BLaER1 treated with 17β-estradiol and CSF1 and Interleukin-3, amounts not matched to agents 10 nM and 100 nM (cell line): ENCODE measurements at regions not wholly inside any gene's neighbourhood (a gene's known extent, or its start where the extent isn't known, plus 50 kb on each side); places are given as distances from the start of the nearest gene placed in this dataset.
A peak's percentile ranks its signal among the peaks of the same experiment; 100 is the strongest.

Experiments
- H3K27ac ChIP-seq, 11 experiments: shearing (Covaris generic); formaldehyde crosslinking; 2 replicates each; pipeline ENCODE4 v1.8.1; 2022
- H3K27me3 ChIP-seq, 11 experiments: shearing (Covaris generic); formaldehyde crosslinking; 2 replicates each; pipeline ENCODE4 v1.8.1; 2022
- H3K36me3 ChIP-seq, 11 experiments: shearing (Covaris generic); formaldehyde crosslinking; 2 replicates each; pipeline ENCODE4 v1.8.1; 2022
- H3K4me1 ChIP-seq, 10 experiments: shearing (Covaris generic); formaldehyde crosslinking; 2 replicates each; pipeline ENCODE4 v1.8.1; 2022
- H3K4me2 ChIP-seq, 11 experiments: shearing (Covaris generic); formaldehyde crosslinking; 2 replicates each; pipeline ENCODE4 v1.8.1; 2022
- H3K4me3 ChIP-seq, 10 experiments: shearing (Covaris generic); formaldehyde crosslinking; 2 replicates each; pipeline ENCODE4 v1.8.1; 2022
- H3K9ac ChIP-seq, 11 experiments: shearing (Covaris generic); formaldehyde crosslinking; 2 replicates each; pipeline ENCODE4 v1.8.1; 2022
- H3K9me3 ChIP-seq, 11 experiments: shearing (Covaris generic); formaldehyde crosslinking; replicated peaks in 1 of 11; 2 replicates each; pipeline ENCODE4 v1.8.1; 2022
- H4K20me1 ChIP-seq, 11 experiments: shearing (Covaris generic); formaldehyde crosslinking; 2 replicates each; pipeline ENCODE4 v1.8.1; 2022
- Cebpa-rat ChIP-seq, 11 experiments: shearing (Covaris generic); IDR thresholded peaks; 2 replicates each; pipeline ENCODE4 v1.8.1; 2022

DNA sequence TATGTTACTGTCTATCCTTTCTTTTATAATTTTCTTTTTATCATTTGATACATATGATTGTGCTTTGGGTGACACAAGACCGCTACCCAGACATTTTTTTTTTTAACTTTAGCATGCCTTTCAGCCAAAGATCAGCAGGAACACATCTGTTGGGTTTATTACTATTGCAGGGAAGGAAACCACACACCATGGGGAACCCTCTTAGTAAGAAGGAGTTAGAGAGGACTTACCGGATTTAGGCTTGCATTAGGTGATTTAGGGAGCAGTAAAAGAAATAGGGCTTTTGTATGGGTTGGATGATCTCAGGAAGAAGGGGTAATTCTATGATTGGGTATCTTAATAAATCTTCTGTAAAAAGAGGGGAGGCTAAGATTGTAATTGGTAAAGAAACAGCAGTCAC is 138.2 kb downstream of the SNX18 start:
- no peak overlapping the region for H3K4me3 ChIP-seq
- TF ChIP-seq Cebpa-rat (IDR thresholded peaks at IDR 0.05), result no peak
- H3K9ac ChIP-seq, result no peak overlapping the region
- H3K27ac ChIP-seq, result peak overlapping the region in 2 of 11 experiments; percentile 12 to 15; a peak in 3 of 22 replicates
- no peaks in the 10 kb centered on the region for H3K27me3 ChIP-seq
- peak overlapping the region in 9 of 11 experiments; percentile 4 to 56 (median 25); a peak in 12 of 22 replicates for H3K4me2 ChIP-seq
- peaks cover 0 to 13% (median 0%) of the 10 kb centered on the region in 11 experiments; a peak in 3 of 22 replicates for H3K9me3 ChIP-seq
- no peaks in the 10 kb centered on the region for H4K20me1 ChIP-seq
- H3K4me1 ChIP-seq, result peaks cover 18 to 62% (median 40%) of the 10 kb centered on the region in 10 experiments
- no peaks in the 10 kb centered on the region for H3K36me3 ChIP-seq

DNA sequence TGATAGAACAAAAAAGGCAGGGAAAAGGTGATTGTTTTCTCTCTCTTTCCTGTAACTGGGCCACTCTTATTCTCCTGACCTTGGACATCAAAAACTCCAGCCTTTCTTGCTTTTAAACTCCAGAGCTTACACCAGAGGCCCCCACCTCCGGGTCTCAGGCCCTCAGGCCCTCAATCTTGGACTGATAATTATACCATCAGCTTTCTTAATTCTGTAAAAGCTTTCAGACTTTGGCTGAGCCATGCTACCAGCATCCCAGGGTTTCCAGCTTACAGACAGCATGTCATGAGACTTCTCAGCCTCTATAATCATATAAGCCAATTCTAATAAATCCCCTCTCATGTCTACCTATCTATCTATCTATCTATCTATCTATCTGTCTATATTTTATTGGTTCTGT is 137.7 kb downstream of the SNX18 start:
- Histone ChIP-seq H3K27ac (peak overlapping the region in 7 of 11 experiments; percentile 23 to 71 (median 39); a peak in 10 of 22 replicates), H3K4me3 (no peak overlapping the region), H3K4me1 (peaks cover 18 to 62% (median 41%) of the 10 kb centered on the region in 10 experiments), H4K20me1 (no peaks in the 10 kb centered on the region), H3K9me3 (peaks cover 0 to 13% (median 0%) of the 10 kb centered on the region in 11 experiments; a peak in 2 of 22 replicates), H3K9ac (no peak overlapping the region), H3K4me2 (peak overlapping the region in 2 of 11 experiments; percentile 41 to 43; a peak in 3 of 22 replicates), H3K27me3 (no peaks in the 10 kb centered on the region), H3K36me3 (no peaks in the 10 kb centered on the region)
- TF ChIP-seq Cebpa-rat (IDR thresholded peaks at IDR 0.05), result no peak

DNA sequence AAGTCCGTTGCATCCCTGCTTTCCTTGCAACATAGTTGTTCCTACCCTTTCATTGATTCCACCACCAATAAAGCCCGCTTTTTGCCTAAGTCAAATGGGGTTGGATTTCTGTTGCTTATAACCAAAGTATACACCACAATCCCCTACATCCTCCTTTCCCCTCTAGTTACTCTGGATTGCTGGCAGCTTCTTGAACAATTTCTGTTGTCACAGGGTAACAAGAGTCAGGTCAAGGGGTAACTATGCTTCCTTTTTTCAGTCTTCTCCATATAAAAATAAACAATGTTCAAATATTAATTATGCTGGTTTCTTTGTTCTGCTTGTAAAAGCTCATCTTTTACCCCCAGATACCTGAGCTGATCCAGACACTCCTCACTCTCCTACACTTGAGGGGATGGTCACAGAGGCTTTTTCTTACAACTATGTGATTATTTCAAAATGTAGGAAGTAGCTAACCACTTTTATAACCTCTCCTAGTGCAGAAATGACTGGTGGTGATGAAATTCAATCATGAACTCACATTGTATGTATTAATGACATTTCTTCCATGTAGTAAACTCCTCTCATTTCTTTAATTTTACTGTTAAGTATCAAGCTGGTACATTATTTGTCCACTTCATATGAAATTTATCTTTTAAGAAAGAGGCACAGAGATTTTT is 136.5 kb downstream of the SNX18 start:
- Histone ChIP-seq H3K27me3 (no peaks in the 10 kb centered on the region), H3K9me3 (peaks cover 1 to 21% (median 8%) of the 10 kb centered on the region in 11 experiments; a peak in 19 of 22 replicates), H3K27ac (peak overlapping the region; percentile 2 to 71 (median 39); a peak in 15 of 22 replicates), H3K4me1 (peaks cover 18 to 66% (median 41%) of the 10 kb centered on the region in 10 experiments), H4K20me1 (no peaks in the 10 kb centered on the region), H3K9ac (peak overlapping the region in 2 of 11 experiments; percentile 7 to 21; a peak in 3 of 22 replicates), H3K36me3 (peaks cover 0 to 3% (median 0%) of the 10 kb centered on the region in 11 experiments; a peak in 2 of 22 replicates), H3K4me3 (no peak overlapping the region), H3K4me2 (peak overlapping the region in 8 of 11 experiments; percentile 0 to 68 (median 42); a peak in 15 of 22 replicates)
- TF ChIP-seq Cebpa-rat (IDR thresholded peaks at IDR 0.05), result no peak

DNA sequence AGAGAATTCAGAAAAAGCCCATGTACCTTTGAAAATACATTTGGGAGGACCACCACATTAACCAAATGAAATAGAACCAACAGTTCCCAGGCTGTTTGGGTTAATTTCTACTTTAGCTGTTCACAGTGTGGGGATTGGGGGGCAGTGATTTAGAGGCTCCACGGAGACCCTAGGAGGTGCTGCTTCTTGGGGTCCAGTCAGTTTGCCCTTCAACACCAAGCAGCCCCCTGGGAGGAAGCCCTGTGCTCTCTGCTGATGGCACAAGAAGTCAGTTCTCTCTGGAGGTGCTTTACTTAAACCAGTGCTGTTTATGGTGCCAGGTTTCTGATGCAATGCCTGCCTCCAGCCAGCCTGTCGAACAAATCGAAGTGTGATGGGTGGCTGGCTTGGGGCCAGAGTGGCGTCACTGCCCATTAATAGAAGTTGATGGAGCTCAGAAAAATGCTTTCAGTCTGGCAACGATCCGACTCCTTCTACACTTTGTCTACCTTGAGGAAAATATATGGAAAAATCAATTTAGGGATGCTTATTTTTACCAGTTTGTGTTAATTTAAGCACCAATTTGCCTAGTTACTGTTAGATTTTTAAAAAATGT is 134.0 kb downstream of the SNX18 start:
- H3K36me3 ChIP-seq, result peaks cover 0 to 6% (median 0%) of the 10 kb centered on the region in 11 experiments; a peak in 3 of 22 replicates
- H3K27ac ChIP-seq, result peak overlapping the region in 10 of 11 experiments; percentile 15 to 79 (median 64); a peak in 18 of 22 replicates
- H3K4me2 ChIP-seq, result peak overlapping the region; percentile 22 to 73 (median 66)
- H3K4me1 ChIP-seq, result peaks cover 38 to 82% (median 63%) of the 10 kb centered on the region in 10 experiments
- H3K9ac ChIP-seq, result peak overlapping the region in 5 of 11 experiments; percentile 9 to 63 (median 50); a peak in 8 of 22 replicates
- H3K4me3 ChIP-seq, result no peak overlapping the region
- TF ChIP-seq Cebpa-rat (IDR thresholded peaks at IDR 0.05), result peak in 2 of 11 experiments; percentile 64 to 83; a peak in 5 of 22 replicates
- H3K9me3 ChIP-seq, result peaks cover 6 to 28% (median 16%) of the 10 kb centered on the region in 11 experiments; a peak in 21 of 22 replicates
- H4K20me1 ChIP-seq, result no peaks in the 10 kb centered on the region
- no peaks in the 10 kb centered on the region for H3K27me3 ChIP-seq

DNA sequence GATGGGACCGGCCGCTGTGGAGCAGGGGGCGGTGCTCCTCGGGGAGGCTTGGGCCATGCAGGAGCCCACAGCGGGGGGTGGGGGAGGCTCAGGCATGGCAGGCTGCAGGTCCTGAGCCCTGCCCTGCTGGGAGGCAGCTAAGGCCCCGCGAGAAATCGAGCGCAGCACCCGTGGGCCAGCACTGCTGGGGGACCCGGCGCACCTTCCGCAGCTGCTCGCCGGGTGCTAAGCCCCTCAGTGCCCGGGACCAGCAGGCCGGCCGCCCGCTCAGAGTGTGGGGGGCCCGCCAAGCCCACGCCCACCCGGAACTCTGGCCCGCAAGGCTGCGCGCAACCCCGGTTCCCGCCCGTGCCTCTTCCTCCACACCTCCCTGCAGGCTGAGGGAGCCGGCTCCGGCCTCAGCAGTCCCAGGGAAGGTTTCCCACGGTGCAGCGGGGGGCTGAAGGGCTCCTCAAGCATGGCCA is 131.5 kb downstream of the SNX18 start:
- Histone ChIP-seq H3K9ac (no peak overlapping the region; a peak in 1 of 22 replicates), H3K36me3 (peaks cover 0 to 6% (median 0%) of the 10 kb centered on the region in 11 experiments; a peak in 3 of 22 replicates), H3K4me2 (peak overlapping the region in 5 of 11 experiments; percentile 77 to 97 (median 87); a peak in 3 of 22 replicates), H3K4me1 (peaks cover 62 to 83% (median 70%) of the 10 kb centered on the region in 10 experiments), H3K27me3 (no peaks in the 10 kb centered on the region), H3K9me3 (peaks cover 6 to 28% (median 16%) of the 10 kb centered on the region in 11 experiments; a peak in 21 of 22 replicates), H3K4me3 (peak overlapping the region in 4 of 10 experiments; percentile 9 to 28 (median 22); a peak in 5 of 20 replicates), H4K20me1 (no peaks in the 10 kb centered on the region), H3K27ac (peak overlapping the region; percentile 92 to 99 (median 96); a peak in 20 of 22 replicates)
- no peak for TF ChIP-seq Cebpa-rat (IDR thresholded peaks at IDR 0.05)

DNA sequence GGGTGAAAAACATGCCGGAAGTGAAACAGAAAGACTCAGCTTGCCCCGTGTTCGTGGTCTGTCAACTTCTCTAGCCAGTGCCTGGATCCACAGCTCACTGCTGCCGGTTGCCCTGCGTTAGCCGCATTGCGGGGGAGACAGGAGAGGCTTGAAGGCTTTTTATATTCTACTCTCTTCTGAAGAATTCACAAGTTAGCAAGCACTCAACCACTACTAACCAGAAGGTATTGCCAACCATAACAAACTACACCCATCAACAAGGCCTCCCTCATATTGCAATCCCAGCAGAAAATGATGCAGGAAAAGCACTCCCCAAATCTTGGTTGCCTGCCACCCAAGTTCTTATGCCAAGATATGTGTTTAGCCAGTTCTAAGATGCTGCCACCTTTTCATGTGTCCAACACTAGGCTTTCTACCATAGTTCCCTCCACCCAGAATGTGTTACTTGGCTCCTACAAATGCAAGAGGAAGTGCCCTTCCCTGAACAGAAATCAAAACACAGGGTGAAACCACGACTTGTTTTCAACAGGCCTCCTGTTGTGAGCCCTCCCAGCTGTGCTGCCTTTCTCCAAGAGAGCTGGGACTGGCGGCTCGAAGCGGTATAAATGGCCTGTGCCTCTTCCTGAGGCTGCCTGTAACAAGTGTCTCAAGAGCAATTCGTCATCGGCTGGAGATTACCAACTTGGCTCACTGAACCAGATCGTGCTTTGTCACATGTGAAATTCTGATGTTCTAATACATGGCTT is 129.0 kb downstream of the SNX18 start:
- peak in 9 of 11 experiments; percentile 26 to 96 (median 85); a peak in 15 of 22 replicates for TF ChIP-seq Cebpa-rat (IDR thresholded peaks at IDR 0.05)
- Histone ChIP-seq H3K4me1 (peaks cover 59 to 75% (median 62%) of the 10 kb centered on the region in 10 experiments), H3K4me3 (peak overlapping the region; percentile 31 to 55 (median 40); a peak in 17 of 20 replicates), H3K9me3 (peaks cover 6 to 19% (median 16%) of the 10 kb centered on the region in 11 experiments; a peak in 21 of 22 replicates), H3K27ac (peak overlapping the region; percentile 92 to 99 (median 96)), H3K9ac (peak overlapping the region; percentile 80 to 93 (median 86)), H3K4me2 (peak overlapping the region; percentile 77 to 97 (median 86)), H3K36me3 (peaks cover 0 to 6% (median 0%) of the 10 kb centered on the region in 11 experiments; a peak in 3 of 22 replicates), H3K27me3 (no peaks in the 10 kb centered on the region), H4K20me1 (no peaks in the 10 kb centered on the region)

DNA sequence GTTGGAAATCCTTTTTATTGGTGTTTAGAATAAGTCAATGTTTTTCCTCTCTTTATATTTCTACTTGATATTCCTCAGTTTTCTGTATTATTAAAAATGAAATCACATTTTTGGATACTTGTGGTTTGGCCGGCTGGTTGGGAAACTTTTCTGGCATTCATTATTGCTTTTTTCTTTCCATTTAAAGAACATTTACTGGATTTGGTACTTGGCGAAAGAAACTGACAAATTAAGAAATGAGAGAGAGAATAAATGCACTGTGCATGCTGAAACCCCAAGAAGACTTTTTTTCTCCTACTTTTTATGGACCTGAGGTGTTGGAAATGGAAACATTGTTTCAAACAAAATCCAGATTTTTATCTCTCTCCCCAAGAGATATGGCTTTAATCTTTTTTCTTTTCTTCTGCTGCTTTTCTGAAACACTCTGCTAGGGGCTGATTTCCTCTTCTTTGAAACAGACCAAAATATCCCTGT is 128.4 kb downstream of the SNX18 start:
- Histone ChIP-seq H3K4me2 (peak overlapping the region; percentile 77 to 97 (median 86)), H3K36me3 (peaks cover 0 to 6% (median 0%) of the 10 kb centered on the region in 11 experiments; a peak in 3 of 22 replicates), H3K4me1 (peaks cover 53 to 70% (median 56%) of the 10 kb centered on the region in 10 experiments), H3K27ac (peak overlapping the region; percentile 92 to 99 (median 96)), H3K27me3 (no peaks in the 10 kb centered on the region), H3K4me3 (peak overlapping the region in 9 of 10 experiments; percentile 31 to 55 (median 41); a peak in 13 of 20 replicates), H3K9ac (peak overlapping the region; percentile 80 to 93 (median 86)), H3K9me3 (peaks cover 6 to 19% (median 16%) of the 10 kb centered on the region in 11 experiments; a peak in 21 of 22 replicates), H4K20me1 (no peaks in the 10 kb centered on the region)
- no peak for TF ChIP-seq Cebpa-rat (IDR thresholded peaks at IDR 0.05)

DNA sequence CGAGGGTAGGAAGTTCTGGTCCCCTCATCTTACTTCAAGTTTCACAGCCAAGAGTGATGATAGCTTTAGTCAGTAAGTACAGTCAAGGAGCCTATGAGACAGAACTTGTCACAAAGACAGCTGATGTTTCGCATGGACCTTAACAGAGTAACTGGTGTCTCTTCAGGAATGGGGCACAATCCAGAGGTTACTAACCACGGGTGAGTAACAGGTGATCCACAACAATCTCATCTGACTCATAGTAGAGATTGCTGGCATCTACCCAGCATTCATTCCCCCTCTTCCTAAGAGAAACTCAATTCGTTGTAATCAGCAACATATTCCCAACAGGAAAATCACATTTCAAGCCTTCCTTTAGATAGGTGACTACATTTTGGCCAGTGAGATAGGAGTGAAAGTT is 126.7 kb downstream of the SNX18 start:
- peak overlapping the region; percentile 77 to 97 (median 86) for H3K4me2 ChIP-seq
- peaks cover 6 to 16% (median 10%) of the 10 kb centered on the region in 11 experiments; a peak in 21 of 22 replicates for H3K9me3 ChIP-seq
- H3K4me3 ChIP-seq, result no peak overlapping the region
- peaks cover 50 to 71% (median 53%) of the 10 kb centered on the region in 10 experiments for H3K4me1 ChIP-seq
- peak overlapping the region in 3 of 11 experiments; percentile 13 to 86 (median 23); a peak in 4 of 22 replicates for H3K9ac ChIP-seq
- peaks cover 0 to 5% (median 0%) of the 10 kb centered on the region in 11 experiments; a peak in 3 of 22 replicates for H3K36me3 ChIP-seq
- no peaks in the 10 kb centered on the region for H3K27me3 ChIP-seq
- TF ChIP-seq Cebpa-rat (IDR thresholded peaks at IDR 0.05), result no peak
- peak overlapping the region; percentile 92 to 99 (median 96); a peak in 20 of 22 replicates for H3K27ac ChIP-seq
- no peaks in the 10 kb centered on the region for H4K20me1 ChIP-seq
